ENCODE measurements at regions not wholly inside any gene's neighbourhood (a gene's known extent, or its start where the extent isn't known, plus 50 kb on each side); places are given as distances from the start of the nearest gene placed in this dataset.

GRCh38 chr2:239685965-239686364, 285.1 kb upstream of the HDAC4 start:
- H3K27me3 Mint-ChIP-seq (ENCODE audit: low read depth), result peaks cover 44% of the 10 kb centered on the region
- TF ChIP-seq, protein P1, sequence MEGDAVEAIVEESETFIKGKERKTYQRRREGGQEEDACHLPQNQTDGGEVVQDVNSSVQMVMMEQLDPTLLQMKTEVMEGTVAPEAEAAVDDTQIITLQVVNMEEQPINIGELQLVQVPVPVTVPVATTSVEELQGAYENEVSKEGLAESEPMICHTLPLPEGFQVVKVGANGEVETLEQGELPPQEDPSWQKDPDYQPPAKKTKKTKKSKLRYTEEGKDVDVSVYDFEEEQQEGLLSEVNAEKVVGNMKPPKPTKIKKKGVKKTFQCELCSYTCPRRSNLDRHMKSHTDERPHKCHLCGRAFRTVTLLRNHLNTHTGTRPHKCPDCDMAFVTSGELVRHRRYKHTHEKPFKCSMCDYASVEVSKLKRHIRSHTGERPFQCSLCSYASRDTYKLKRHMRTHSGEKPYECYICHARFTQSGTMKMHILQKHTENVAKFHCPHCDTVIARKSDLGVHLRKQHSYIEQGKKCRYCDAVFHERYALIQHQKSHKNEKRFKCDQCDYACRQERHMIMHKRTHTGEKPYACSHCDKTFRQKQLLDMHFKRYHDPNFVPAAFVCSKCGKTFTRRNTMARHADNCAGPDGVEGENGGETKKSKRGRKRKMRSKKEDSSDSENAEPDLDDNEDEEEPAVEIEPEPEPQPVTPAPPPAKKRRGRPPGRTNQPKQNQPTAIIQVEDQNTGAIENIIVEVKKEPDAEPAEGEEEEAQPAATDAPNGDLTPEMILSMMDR (IDR thresholded peaks at IDR 0.05), result no peak
- H3K27ac Mint-ChIP-seq (ENCODE audit: unreplicated experiment), result no peak overlapping the region
- H3K4me1 Mint-ChIP-seq (ENCODE audit: low read depth), result no peaks in the 10 kb centered on the region
- no peak overlapping the region for H3K4me3 Mint-ChIP-seq (ENCODE audit: unreplicated experiment)
- H3K36me3 Mint-ChIP-seq (ENCODE audit: low read depth), result peaks cover 2% of the 10 kb centered on the region
- DNase-seq (ENCODE audit: low spot score), result no peak
- H3K9me3 Mint-ChIP-seq (ENCODE audit: low read depth), result peaks cover 7% of the 10 kb centered on the region

DNA sequence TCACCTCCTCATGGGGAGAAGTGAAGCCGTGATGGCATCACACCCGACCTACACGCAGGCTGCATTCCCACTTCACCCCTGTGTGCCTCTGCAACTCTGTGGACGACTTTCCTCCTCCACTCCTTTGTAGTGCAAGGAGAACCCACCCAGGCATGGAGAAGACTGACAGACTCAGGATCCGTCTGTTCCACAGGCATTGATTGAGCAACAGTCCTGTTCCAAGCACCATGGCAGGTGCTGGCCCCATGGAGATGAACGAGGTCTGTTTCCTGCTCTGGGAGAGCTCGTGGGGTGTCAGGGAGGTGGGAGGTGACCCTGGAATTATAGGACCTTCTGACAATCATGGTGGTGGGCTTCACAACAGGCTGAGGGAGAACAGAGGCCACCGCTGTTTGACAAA, 284.7 kb upstream of the HDAC4 start:
- DNase-seq (ENCODE audit: low spot score), result no peak
- H3K27me3 Mint-ChIP-seq (ENCODE audit: low read depth), result peaks cover 47% of the 10 kb centered on the region
- H3K4me1 Mint-ChIP-seq (ENCODE audit: low read depth), result no peaks in the 10 kb centered on the region
- peaks cover 2% of the 10 kb centered on the region for H3K36me3 Mint-ChIP-seq (ENCODE audit: low read depth)
- H3K4me3 Mint-ChIP-seq (ENCODE audit: unreplicated experiment), result no peak overlapping the region
- TF ChIP-seq, protein P1 (IDR thresholded peaks at IDR 0.05), result no peak
- H3K9me3 Mint-ChIP-seq (ENCODE audit: low read depth), result peaks cover 7% of the 10 kb centered on the region
- no peak overlapping the region for H3K27ac Mint-ChIP-seq (ENCODE audit: unreplicated experiment)

GRCh38 chr2:239684996-239685395, 284.2 kb upstream of the HDAC4 start:
- Mint-ChIP-seq H3K27me3 (ENCODE audit: low read depth) (peaks cover 49% of the 10 kb centered on the region), H3K4me1 (ENCODE audit: low read depth) (no peaks in the 10 kb centered on the region), H3K36me3 (ENCODE audit: low read depth) (peaks cover 2% of the 10 kb centered on the region), H3K9me3 (ENCODE audit: low read depth) (peaks cover 7% of the 10 kb centered on the region), H3K4me3 (ENCODE audit: unreplicated experiment) (no peak overlapping the region), H3K27ac (ENCODE audit: unreplicated experiment) (no peak overlapping the region)
- no peak for DNase-seq (ENCODE audit: low spot score)
- TF ChIP-seq, protein P1 (IDR thresholded peaks at IDR 0.05), result no peak

DNA sequence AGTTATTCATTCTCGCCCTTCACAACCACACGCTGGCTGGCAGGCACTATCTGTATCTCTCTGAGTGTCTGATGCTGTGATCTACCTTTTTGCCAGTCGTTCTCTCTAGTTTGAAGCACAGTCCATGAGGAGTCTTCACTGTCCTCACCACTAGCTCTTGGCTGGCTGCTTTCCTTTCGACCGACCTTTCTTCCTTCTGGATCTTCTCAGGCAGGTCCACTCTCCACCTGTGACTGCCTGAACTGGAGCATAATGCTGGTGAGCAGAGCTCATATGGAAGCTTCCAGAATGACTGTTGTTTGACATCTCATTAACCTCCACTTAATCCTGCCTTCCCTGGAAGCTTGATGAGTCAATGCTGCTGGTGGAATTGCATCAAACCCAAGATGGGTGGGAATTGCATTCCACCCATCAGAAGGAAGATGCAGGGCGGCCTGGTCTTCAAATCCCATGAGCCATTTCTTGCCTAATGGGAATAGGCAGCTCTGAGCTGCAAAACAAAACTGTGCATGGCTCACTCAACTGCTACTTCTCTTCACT, 283.5 kb upstream of the HDAC4 start:
- no peak for DNase-seq (ENCODE audit: low spot score)
- H3K9me3 Mint-ChIP-seq (ENCODE audit: low read depth), result peaks cover 7% of the 10 kb centered on the region

GRCh38 chr2:239682518-239682917, 281.7 kb upstream of the HDAC4 start:
- TF ChIP-seq, protein P1 (IDR thresholded peaks at IDR 0.05), result no peak
- Mint-ChIP-seq H3K27me3 (ENCODE audit: low read depth) (peaks cover 50% of the 10 kb centered on the region), H3K9me3 (ENCODE audit: low read depth) (peaks cover 7% of the 10 kb centered on the region), H3K27ac (ENCODE audit: unreplicated experiment) (no peak overlapping the region), H3K4me3 (ENCODE audit: unreplicated experiment) (no peak overlapping the region), H3K36me3 (ENCODE audit: low read depth) (peaks cover 2% of the 10 kb centered on the region), H3K4me1 (ENCODE audit: low read depth) (no peaks in the 10 kb centered on the region)
- DNase-seq (ENCODE audit: low spot score), result no peak

More for the DNA sequence above, 283.5 kb upstream of the HDAC4 start:
- peaks cover 2% of the 10 kb centered on the region for H3K36me3 Mint-ChIP-seq (ENCODE audit: low read depth)
- no peaks in the 10 kb centered on the region for H3K4me1 Mint-ChIP-seq (ENCODE audit: low read depth)
- no peak overlapping the region for H3K27ac Mint-ChIP-seq (ENCODE audit: unreplicated experiment)
- no peak overlapping the region for H3K4me3 Mint-ChIP-seq (ENCODE audit: unreplicated experiment)
- peaks cover 53% of the 10 kb centered on the region for H3K27me3 Mint-ChIP-seq (ENCODE audit: low read depth)
- TF ChIP-seq, protein P1 (IDR thresholded peaks at IDR 0.05), result no peak

Measured in chondrocyte (in vitro differentiated cells).